Thyroid gland (tissue), 4 donors: ENCODE measurements at regions not wholly inside any gene's neighbourhood (a gene's known extent, or its start where the extent isn't known, plus 50 kb on each side); places are given as distances from the start of the nearest gene placed in this dataset.

Experiments
- POLR2A ChIP-seq, 2 donors: fragments of 450-650 bp; IDR thresholded peaks; one replicate each; pipeline ENCODE4 v1.6.1; 2017; ENCODE audit warnings: antibody characterized with exemption in 2 of 2, mild to moderate bottlenecking in 2 of 2, moderate library complexity in 1 of 2
- TF ChIP-seq, protein P1 (sequence below), 6 experiments: fragments of 200-600 bp in 3 of 6; fragments of 450-650 bp in 3 of 6; sonication (generic) in 3 of 6; IDR thresholded peaks; one replicate each; pipeline ENCODE4 v1.5.1; 2016 to 2019; ENCODE audit warnings: antibody characterized with exemption in 6 of 6, mild to moderate bottlenecking in 2 of 6, inconsistent platforms in 1 of 6, moderate library complexity in 1 of 6

DNA sequence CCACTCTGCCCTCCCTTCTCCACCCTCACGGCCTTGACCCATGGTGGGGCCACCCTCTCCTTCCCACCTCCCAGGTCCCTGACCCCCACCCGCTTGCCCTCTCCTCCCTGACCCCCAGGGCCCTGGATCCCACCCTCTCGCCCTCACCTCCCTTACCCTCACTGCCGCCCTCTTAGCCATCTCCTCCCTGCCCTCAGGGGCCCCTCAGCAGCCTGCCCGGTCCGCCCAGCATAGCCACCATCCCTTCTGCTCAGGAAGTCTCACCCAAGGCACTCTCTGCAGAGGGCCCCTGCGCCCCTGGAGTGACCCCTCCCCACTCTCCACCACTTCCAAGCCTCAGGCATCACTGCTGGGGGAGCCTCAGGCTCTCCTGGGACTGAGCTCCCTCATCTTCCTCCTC is 66.3 kb downstream of the MRPL36 start:
- TF ChIP-seq, protein P1, sequence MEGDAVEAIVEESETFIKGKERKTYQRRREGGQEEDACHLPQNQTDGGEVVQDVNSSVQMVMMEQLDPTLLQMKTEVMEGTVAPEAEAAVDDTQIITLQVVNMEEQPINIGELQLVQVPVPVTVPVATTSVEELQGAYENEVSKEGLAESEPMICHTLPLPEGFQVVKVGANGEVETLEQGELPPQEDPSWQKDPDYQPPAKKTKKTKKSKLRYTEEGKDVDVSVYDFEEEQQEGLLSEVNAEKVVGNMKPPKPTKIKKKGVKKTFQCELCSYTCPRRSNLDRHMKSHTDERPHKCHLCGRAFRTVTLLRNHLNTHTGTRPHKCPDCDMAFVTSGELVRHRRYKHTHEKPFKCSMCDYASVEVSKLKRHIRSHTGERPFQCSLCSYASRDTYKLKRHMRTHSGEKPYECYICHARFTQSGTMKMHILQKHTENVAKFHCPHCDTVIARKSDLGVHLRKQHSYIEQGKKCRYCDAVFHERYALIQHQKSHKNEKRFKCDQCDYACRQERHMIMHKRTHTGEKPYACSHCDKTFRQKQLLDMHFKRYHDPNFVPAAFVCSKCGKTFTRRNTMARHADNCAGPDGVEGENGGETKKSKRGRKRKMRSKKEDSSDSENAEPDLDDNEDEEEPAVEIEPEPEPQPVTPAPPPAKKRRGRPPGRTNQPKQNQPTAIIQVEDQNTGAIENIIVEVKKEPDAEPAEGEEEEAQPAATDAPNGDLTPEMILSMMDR (IDR thresholded peaks at IDR 0.05), result no peak
- no peak for TF ChIP-seq POLR2A (IDR thresholded peaks at IDR 0.05)
